GM04503 (cell line): ENCODE measurements at regions not wholly inside any gene's neighbourhood (a gene's known extent, or its start where the extent isn't known, plus 50 kb on each side); places are given as distances from the start of the nearest gene placed in this dataset.
"Not testable (repeated sequence)": the region's sequence is repeated elsewhere in the genome, so short reads cannot be mapped to it uniquely, and the experiment has no call there.

Experiments
- DNase-seq: peaks from one replicate; pipeline ENCODE4 v3.0.0-alpha.2; 2012; ENCODE audit warnings: low read depth

- DNase-seq: no peak
Observed at GRCh38 chr17:22138861-22139469, 446.6 kb downstream of the KCNJ18 start.

- DNase-seq: no peak
Observed at GRCh38 chr17:22142091-22142490, 449.8 kb downstream of the KCNJ18 start.

- no peak for DNase-seq
Observed at GRCh38 chr17:22145605-22146178, 453.4 kb downstream of the KCNJ18 start.

- no peak for DNase-seq
Observed at GRCh38 chr17:22158364-22158763, 466.0 kb downstream of the KCNJ18 start.

GRCh38 chr17:22161376-22161775 lies 469.1 kb downstream of the KCNJ18 start:
- DNase-seq: no peak

- DNase-seq: no peak
Observed at GRCh38 chr17:22171631-22172030, 479.3 kb downstream of the KCNJ18 start.

GRCh38 chr17:22193113-22193512 lies 500.8 kb downstream of the KCNJ18 start:
- no peak for DNase-seq

GRCh38 chr17:22200187-22200586 lies 507.9 kb downstream of the KCNJ18 start:
- DNase-seq: not testable (repeated sequence)

GRCh38 chr17:22202702-22203101 lies 510.4 kb downstream of the KCNJ18 start:
- no peak for DNase-seq

GRCh38 chr17:22203208-22203715 lies 510.9 kb downstream of the KCNJ18 start:
- DNase-seq: no peak

- not testable (repeated sequence) for DNase-seq
Observed at GRCh38 chr17:22204076-22204475, 511.8 kb downstream of the KCNJ18 start.

- not testable (repeated sequence) for DNase-seq
Observed at GRCh38 chr17:22210212-22210611, 517.9 kb downstream of the KCNJ18 start.

GRCh38 chr17:22213169-22213568 lies 520.8 kb downstream of the KCNJ18 start:
- not testable (repeated sequence) for DNase-seq

- DNase-seq: no peak
Observed at GRCh38 chr17:22217135-22217534, 524.8 kb downstream of the KCNJ18 start.

- DNase-seq: no peak
Observed at GRCh38 chr17:22221344-22221743, 529.0 kb downstream of the KCNJ18 start.

- not testable (repeated sequence) for DNase-seq
Observed at GRCh38 chr17:22226477-22226876, 534.2 kb downstream of the KCNJ18 start.

GRCh38 chr17:22226932-22227331 lies 534.6 kb downstream of the KCNJ18 start:
- not testable (repeated sequence) for DNase-seq

- not testable (repeated sequence) for DNase-seq
Observed at GRCh38 chr17:22227699-22228553, 535.6 kb downstream of the KCNJ18 start.

- DNase-seq: not testable (repeated sequence)
Observed at GRCh38 chr17:22229821-22230220, 537.5 kb downstream of the KCNJ18 start.

- no peak for DNase-seq
Observed at GRCh38 chr17:22233382-22233781, 541.1 kb downstream of the KCNJ18 start.

- no peak for DNase-seq
Observed at GRCh38 chr17:22242472-22242871, 550.1 kb downstream of the KCNJ18 start.

- no peak for DNase-seq
Observed at GRCh38 chr17:22251498-22251897, 559.2 kb downstream of the KCNJ18 start.

GRCh38 chr17:22253007-22253406 lies 560.7 kb downstream of the KCNJ18 start:
- DNase-seq: no peak
